K562 (cell line): ENCODE measurements at regions not wholly inside any gene's neighbourhood (a gene's known extent, or its start where the extent isn't known, plus 50 kb on each side); places are given as distances from the start of the nearest gene placed in this dataset.
A peak's percentile ranks its signal among the peaks of the same experiment; 100 is the strongest.

Experiments used
- ATAC-seq: fragments of 200-7000 bp; cut with Tn5 transposase; 3 replicates; pipeline ENCODE4 v1.9.1; 2020; ENCODE audit warnings: moderate library complexity
- BruUV-seq: library from RNA; stranded (reverse); fragments of 400-500 nt; replicated peaks from 2 replicates; lab custom pipeline; 2021; lab: Mats Ljungman, UMichigan
- CTCF ChIA-PET: fragments of 300-600 bp; formaldehyde crosslinking; extraction: SDS; loops from one replicate; lab custom pipeline; 2021; ENCODE audit warnings: low intra/inter-chr PET ratio; lab: Yijun Ruan, JAX
- POLR2A ChIA-PET: fragments of 300-600, 350-650 bp; sonication (Branson Sonifier 250); formaldehyde crosslinking; extraction: SDS; loops from one replicate; lab custom pipeline; 2021; ENCODE audit warnings: antibody characterized with exemption, inconsistent platforms; lab: Yijun Ruan, JAX
- DNase-seq, 4 experiments: peaks; one replicate each; pipeline versions ENCODE4 v3.0.0 to v3.0.0-alpha.2; 2011 to 2018; ENCODE audit warnings: low spot score in 3 of 4, mixed read lengths in 3 of 4; ENCODE audit errors: extremely low read depth in 1 of 4
- FAIRE-seq: peaks from 2 replicates; lab custom pipeline; 2011; peaks lifted over from hg19 to GRCh38; lab: Jason Lieb, UNC
- H2AFZ ChIP-seq: 2 replicates; pipeline ENCODE4 v1.6.0; 2011; ENCODE audit warnings: low read depth, low read length, control low read depth, inconsistent platforms
- H3K27ac ChIP-seq: fragments of 200-600 bp; 3 replicates; pipeline ENCODE4 v1.8.0; 2011; ENCODE audit warnings: low read depth, mild to moderate bottlenecking, control low read depth, inconsistent platforms, low read length, moderate library complexity, mixed read lengths; ENCODE audit errors: extremely low read depth
- H3K27me3 ChIP-seq, 2 experiments: fragments of 300-600 bp in 1 of 2; 2 replicates in 1 of 2; 3 replicates in 1 of 2; pipeline versions ENCODE4 v1.6.0 to v1.8.0; 2011; ENCODE audit warnings: inconsistent platforms in 2 of 2, low read length in 2 of 2, mild to moderate bottlenecking in 1 of 2, mixed read lengths in 1 of 2, moderate library complexity in 1 of 2; ENCODE audit not compliant: control insufficient read depth in 2 of 2, insufficient read depth in 2 of 2
- H3K36me3 ChIP-seq: fragments of 300-600 bp; 3 replicates; pipeline ENCODE4 v1.8.0; 2011; ENCODE audit warnings: mild to moderate bottlenecking, low read length, inconsistent platforms; ENCODE audit not compliant: control insufficient read depth, insufficient read depth
- H3K4me1 ChIP-seq, 2 experiments: fragments of 200-600 bp in 1 of 2; replicated peaks in 1 of 2; 2 replicates in 1 of 2; 3 replicates in 1 of 2; pipeline versions ENCODE4 v1.5.1 to v1.8.0; 2011; ENCODE audit warnings: inconsistent platforms in 2 of 2, low read length in 2 of 2, mild to moderate bottlenecking in 1 of 2, mixed read lengths in 1 of 2, moderate library complexity in 1 of 2; ENCODE audit not compliant: control insufficient read depth in 2 of 2, insufficient read depth in 2 of 2
- H3K4me2 ChIP-seq: 2 replicates; pipeline ENCODE4 v1.6.1; 2011; ENCODE audit warnings: low read length, control low read depth, inconsistent platforms, mixed read lengths; ENCODE audit not compliant: insufficient read depth
- H3K4me3 ChIP-seq: fragments of 200-600 bp; sonication (generic), shearing (Covaris generic); 2 replicates; pipeline ENCODE4 v1.5.1; 2016; ENCODE audit warnings: control low read depth, inconsistent platforms
- H3K79me2 ChIP-seq: fragments of 200-600 bp; 3 replicates; pipeline ENCODE4 v1.8.0; 2011; ENCODE audit warnings: low read length, inconsistent platforms; ENCODE audit not compliant: control insufficient read depth, insufficient read depth
- H3K9ac ChIP-seq, 2 experiments: 2 replicates each; pipeline versions ENCODE4 v1.6.0 to v1.6.1; 2011; ENCODE audit warnings: low read depth in 2 of 2, low read length in 2 of 2, control low read depth in 1 of 2, inconsistent platforms in 1 of 2, mild to moderate bottlenecking in 1 of 2, mixed read lengths in 1 of 2; ENCODE audit not compliant: insufficient read depth in 1 of 2
- H3K9me1 ChIP-seq: one replicate; pipeline ENCODE4 v1.6.0; 2011; ENCODE audit warnings: inconsistent platforms, mild to moderate bottlenecking, low read length, moderate library complexity; ENCODE audit not compliant: control insufficient read depth, insufficient read depth
- H3K9me3 ChIP-seq: replicated peaks from 2 replicates; pipeline ENCODE4 v1.5.1; 2011; ENCODE audit warnings: low read depth, low read length, inconsistent platforms; ENCODE audit not compliant: control insufficient read depth, insufficient read depth
- H4K20me1 ChIP-seq: replicated peaks from 2 replicates; pipeline ENCODE4 v1.6.1; 2011; ENCODE audit warnings: low read length, inconsistent platforms, mixed read lengths; ENCODE audit not compliant: control insufficient read depth, insufficient read depth
- CTCF ChIP-seq, 3 experiments: IDR thresholded peaks in 2 of 3; conservative IDR thresholded peaks in 1 of 3; 2 replicates each; pipeline ENCODE4 v1.5.1; 2011 to 2012; ENCODE audit warnings: low read length in 3 of 3, mild to moderate bottlenecking in 3 of 3, control low read depth in 2 of 3, improper control_type of control experiment in 1 of 3, inconsistent platforms in 1 of 3, low read depth in 1 of 3, mixed read lengths in 1 of 3, moderate library complexity in 1 of 3; ENCODE audit not compliant: insufficient read depth in 2 of 3
- EWSR1 ChIP-seq: fragments of 450-650 bp; IDR thresholded peaks from 2 replicates; pipeline ENCODE4 v1.6.1; 2018; ENCODE audit warnings: borderline replicate concordance, mild to moderate bottlenecking, low read depth, moderate library complexity; ENCODE audit not compliant: partially characterized antibody
- JUNB ChIP-seq: fragments of 450-650 bp; formaldehyde crosslinking; conservative IDR thresholded peaks from 2 replicates; pipeline ENCODE4 v1.4.0; 2020; ENCODE audit warnings: mild to moderate bottlenecking
- NEUROD1 ChIP-seq: fragments of 150-350 bp; IDR thresholded peaks from 2 replicates; pipeline ENCODE4 v1.6.1; 2014; ENCODE audit warnings: borderline replicate concordance, low read length, low read depth; ENCODE audit not compliant: partially characterized antibody
- POLR2AphosphoS2 ChIP-seq: IDR thresholded peaks from 2 replicates; pipeline ENCODE4 v1.6.1; 2012; ENCODE audit warnings: low read length, improper control_type of control experiment
- POLR2G ChIP-seq: fragments of 200-400 bp; formaldehyde crosslinking; IDR thresholded peaks from 2 replicates; pipeline ENCODE4 v1.6.1; 2017; ENCODE audit warnings: low read depth, mild to moderate bottlenecking, antibody characterized with exemption, low read length, moderate library complexity
- ZBED1 ChIP-seq: IDR thresholded peaks from 2 replicates; pipeline ENCODE4 v1.6.1; 2014
- ZBTB11 ChIP-seq, 3 experiments: fragments of 200-800 bp in 1 of 3; fragments of 250-450 bp in 1 of 3; fragments of 450-650 bp in 1 of 3; sonication (Bioruptor Pico) in 1 of 3; sonication (Bioruptor generic) in 1 of 3; formaldehyde crosslinking in 1 of 3; IDR thresholded peaks; 2 replicates each; pipeline versions ENCODE4 v1.6.1 to v1.8.0; 2016 to 2022; ENCODE audit warnings: mild to moderate bottlenecking in 2 of 3, missing genetic modification characterization in 2 of 3, missing compliant biosample characterization in 1 of 3, moderate library complexity in 1 of 3
- ZNF212 ChIP-seq: fragments of 450-650 bp; formaldehyde crosslinking; IDR thresholded peaks from 2 replicates; pipeline ENCODE4 v1.4.0; 2020; ENCODE audit warnings: mild to moderate bottlenecking
- WGBS: fragments of 100-300 bp; shearing (Covaris generic); methylation state at CpG from one replicate; pipeline ENCODE4 v1.1.6; 2016; ENCODE audit warnings: low coverage, mixed read lengths; ENCODE audit not compliant: insufficient coverage; ENCODE audit errors: missing lambda C conversion rate; 5-methylcytosine and 5-hydroxymethylcytosine counted together
- in situ Hi-C: fragments of 300-500 bp; cut with MboI; formaldehyde crosslinking; loops from 4 replicates; pipeline ENCODE4 v1.15.0; 2018; ENCODE audit warnings: inconsistent platforms, mixed read lengths
- intact Hi-C: fragments of 100-400 bp; cut with micrococcal nuclease; formaldehyde crosslinking; loops from 2 replicates; pipeline ENCODE4 v1.14.2; 2022
- TF ChIP-seq, protein P1 (sequence below): sonication (generic); formaldehyde crosslinking; IDR thresholded peaks from 2 replicates; pipeline ENCODE4 v1.8.0; 2022; ENCODE audit warnings: missing genetic modification reagents, mild to moderate bottlenecking, moderate library complexity, borderline replicate concordance
- TF ChIP-seq, protein P2 (sequence below): sonication (generic); formaldehyde crosslinking; IDR thresholded peaks from 2 replicates; pipeline ENCODE4 v1.8.1; 2023; ENCODE audit warnings: mild to moderate bottlenecking, missing genetic modification reagents

DNA sequence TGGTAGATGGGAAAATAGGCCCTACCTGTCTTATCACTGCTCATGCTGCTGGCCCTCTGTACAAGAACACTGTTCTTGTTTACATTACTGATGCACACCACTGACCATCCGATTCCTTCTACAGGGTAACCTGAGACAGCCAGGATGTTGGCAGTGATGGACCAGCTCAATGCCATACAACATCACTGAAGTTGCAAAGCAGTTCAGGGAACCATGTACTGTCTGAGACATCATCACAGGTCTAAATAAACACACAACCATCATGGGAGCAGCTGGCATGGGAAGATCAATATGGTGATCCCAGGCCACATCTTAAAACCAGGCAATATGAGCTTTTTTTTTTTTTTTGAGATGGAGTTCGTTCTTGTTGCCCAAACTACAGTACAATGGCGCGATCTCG is 59.0 kb downstream of the IARS1 start:
- H3K79me2 ChIP-seq = peaks cover 4% of the 10 kb centered on the region; the same call in 1 of the 3 replicates
- H3K36me3 ChIP-seq = peaks cover 95% of the 10 kb centered on the region
- H3K9me3 ChIP-seq = no peaks in the 10 kb centered on the region
- no TSS peak for BruUV-seq
- ChIA-PET CTCF (no interaction called here), POLR2A (interaction anchor here (0.8 to 2.1 kb wide), 11 partner anchors 9 to 436 kb away, joined by 3 to 13 read pairs (median 4); no protein-coding TSS in a partner anchor)
- H2AFZ ChIP-seq = no peak overlapping the region
- intact Hi-C loops (no loop called here), in situ Hi-C loops (no loop called here)
- no peak for FAIRE-seq
- no peak overlapping the region for H3K9ac ChIP-seq
- ATAC-seq = peak; percentile 17
- WGBS = 100% methylated on average over 1 of the region's 5 CpGs
- H3K4me2 ChIP-seq = no peak overlapping the region
- H3K4me3 ChIP-seq = no peak overlapping the region
- H3K27ac ChIP-seq = no peak overlapping the region
- H3K4me1 ChIP-seq = no peaks in the 10 kb centered on the region
- no peaks in the 10 kb centered on the region for H3K27me3 ChIP-seq
- no peaks in the 10 kb centered on the region for H3K9me1 ChIP-seq
- no peak for DNase-seq
- no peaks in the 10 kb centered on the region for H4K20me1 ChIP-seq
- 0 out of 2 replicates have a peak, but pooled peaks have one; percentile 34 for TF ChIP-seq POLR2G
- TF ChIP-seq NEUROD1 = no peak
- TF ChIP-seq, protein P1, sequence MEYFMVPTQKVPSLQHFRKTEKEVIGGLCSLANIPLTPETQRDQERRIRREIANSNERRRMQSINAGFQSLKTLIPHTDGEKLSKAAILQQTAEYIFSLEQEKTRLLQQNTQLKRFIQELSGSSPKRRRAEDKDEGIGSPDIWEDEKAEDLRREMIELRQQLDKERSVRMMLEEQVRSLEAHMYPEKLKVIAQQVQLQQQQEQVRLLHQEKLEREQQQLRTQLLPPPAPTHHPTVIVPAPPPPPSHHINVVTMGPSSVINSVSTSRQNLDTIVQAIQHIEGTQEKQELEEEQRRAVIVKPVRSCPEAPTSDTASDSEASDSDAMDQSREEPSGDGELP (CRISPR knock-in tag) = no peak
- TF ChIP-seq ZNF212 (CRISPR knock-in tag) = no peak
- TF ChIP-seq EWSR1 = no peak
- TF ChIP-seq, protein P2, sequence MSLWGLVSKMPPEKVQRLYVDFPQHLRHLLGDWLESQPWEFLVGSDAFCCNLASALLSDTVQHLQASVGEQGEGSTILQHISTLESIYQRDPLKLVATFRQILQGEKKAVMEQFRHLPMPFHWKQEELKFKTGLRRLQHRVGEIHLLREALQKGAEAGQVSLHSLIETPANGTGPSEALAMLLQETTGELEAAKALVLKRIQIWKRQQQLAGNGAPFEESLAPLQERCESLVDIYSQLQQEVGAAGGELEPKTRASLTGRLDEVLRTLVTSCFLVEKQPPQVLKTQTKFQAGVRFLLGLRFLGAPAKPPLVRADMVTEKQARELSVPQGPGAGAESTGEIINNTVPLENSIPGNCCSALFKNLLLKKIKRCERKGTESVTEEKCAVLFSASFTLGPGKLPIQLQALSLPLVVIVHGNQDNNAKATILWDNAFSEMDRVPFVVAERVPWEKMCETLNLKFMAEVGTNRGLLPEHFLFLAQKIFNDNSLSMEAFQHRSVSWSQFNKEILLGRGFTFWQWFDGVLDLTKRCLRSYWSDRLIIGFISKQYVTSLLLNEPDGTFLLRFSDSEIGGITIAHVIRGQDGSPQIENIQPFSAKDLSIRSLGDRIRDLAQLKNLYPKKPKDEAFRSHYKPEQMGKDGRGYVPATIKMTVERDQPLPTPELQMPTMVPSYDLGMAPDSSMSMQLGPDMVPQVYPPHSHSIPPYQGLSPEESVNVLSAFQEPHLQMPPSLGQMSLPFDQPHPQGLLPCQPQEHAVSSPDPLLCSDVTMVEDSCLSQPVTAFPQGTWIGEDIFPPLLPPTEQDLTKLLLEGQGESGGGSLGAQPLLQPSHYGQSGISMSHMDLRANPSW (CRISPR knock-in tag) = no peak
- TF ChIP-seq ZBED1 = no peak
- no peak for TF ChIP-seq JUNB (CRISPR knock-in tag)
- no peak for TF ChIP-seq CTCF (IDR thresholded peaks at IDR 0.05 in 2 of 3, conservative IDR thresholded peaks at IDR 0.05 in 1 of 3; ENCODE audit: insufficient read depth in 2 of 3, low read depth in 1 of 3, low read length in 3 of 3)
- TF ChIP-seq ZBTB11 (CRISPR knock-in tag; IDR thresholded peaks at IDR 0.05) = no peak
- peak; percentile 62; the same call in 1 of the 2 replicates for TF ChIP-seq POLR2AphosphoS2
